Neuronal stem cell (in vitro differentiated cells): ENCODE measurements at regions not wholly inside any gene's neighbourhood (a gene's known extent, or its start where the extent isn't known, plus 50 kb on each side); places are given as distances from the start of the nearest gene placed in this dataset.

Source experiments
- DNase-seq: peaks from one replicate; pipeline ENCODE4 v3.0.0-alpha.2; 2013; ENCODE audit warnings: low spot score
- H2AFZ ChIP-seq: one replicate; pipeline ENCODE4 v1.6.1; 2013; ENCODE audit warnings: mild to moderate bottlenecking, low read length, inconsistent platforms
- H2AK5ac ChIP-seq: 2 replicates; pipeline ENCODE4 v1.6.1; 2013; ENCODE audit warnings: low read depth, mild to moderate bottlenecking, inconsistent platforms, low read length, moderate library complexity, mixed read lengths
- H2BK120ac ChIP-seq: 2 replicates; pipeline ENCODE4 v1.6.1; 2013; ENCODE audit warnings: low read depth, mild to moderate bottlenecking, inconsistent platforms, low read length, moderate library complexity, mixed read lengths
- H2BK12ac ChIP-seq: one replicate; pipeline ENCODE4 v1.6.1; 2013; ENCODE audit warnings: low read length, inconsistent platforms
- H2BK15ac ChIP-seq: 2 replicates; pipeline ENCODE4 v1.6.1; 2013; ENCODE audit warnings: mild to moderate bottlenecking, low read length, inconsistent platforms, mixed read lengths
- H2BK5ac ChIP-seq: one replicate; pipeline ENCODE4 v1.6.1; 2013; ENCODE audit warnings: inconsistent platforms, mild to moderate bottlenecking, low read length, moderate library complexity
- H3K14ac ChIP-seq: one replicate; pipeline ENCODE4 v1.6.1; 2013; ENCODE audit warnings: low read length, inconsistent platforms
- H3K18ac ChIP-seq: 2 replicates; pipeline ENCODE4 v1.6.1; 2013; ENCODE audit warnings: low read length, inconsistent platforms
- H3K23ac ChIP-seq: 2 replicates; pipeline ENCODE4 v1.6.1; 2013; ENCODE audit warnings: low read depth, mild to moderate bottlenecking, mixed read lengths, low read length, inconsistent platforms; ENCODE audit not compliant: poor library complexity
- H3K27ac ChIP-seq: replicated peaks from 3 replicates; pipeline ENCODE4 v1.5.1; 2013; ENCODE audit warnings: low read length, inconsistent platforms
- H3K27me3 ChIP-seq, 3 experiments: 2 replicates each; pipeline ENCODE4 v1.6.1; 2013; ENCODE audit warnings: low read length in 3 of 3, mild to moderate bottlenecking in 2 of 3, inconsistent platforms in 1 of 3, low read depth in 1 of 3, mixed read lengths in 1 of 3, moderate library complexity in 1 of 3; ENCODE audit not compliant: control insufficient read depth in 3 of 3, insufficient read depth in 3 of 3
- H3K36me3 ChIP-seq, 2 donors: replicated peaks in 1 of 2; 2 replicates each; pipeline ENCODE4 v1.6.1; 2013; ENCODE audit warnings: low read length in 2 of 2; ENCODE audit not compliant: control insufficient read depth in 2 of 2, insufficient read depth in 2 of 2
- H3K4ac ChIP-seq: 2 replicates; pipeline ENCODE4 v1.6.1; 2013; ENCODE audit warnings: inconsistent platforms, mild to moderate bottlenecking, low read length, moderate library complexity
- H3K4me1 ChIP-seq, 2 donors: 1 replicate in 1 of 2; 2 replicates in 1 of 2; pipeline ENCODE4 v1.6.1; 2013; ENCODE audit warnings: low read length in 2 of 2, low read depth in 1 of 2; ENCODE audit not compliant: control insufficient read depth in 2 of 2, insufficient read depth in 1 of 2
- H3K4me2 ChIP-seq: one replicate; pipeline ENCODE4 v1.6.1; 2013; ENCODE audit warnings: mild to moderate bottlenecking, low read length, inconsistent platforms; ENCODE audit not compliant: insufficient read depth, poor library complexity, severe bottlenecking
- H3K4me3 ChIP-seq, 2 donors: 2 replicates each; pipeline ENCODE4 v1.5.1; 2013; ENCODE audit warnings: low read length in 2 of 2, mild to moderate bottlenecking in 2 of 2, inconsistent platforms in 1 of 2, moderate library complexity in 1 of 2
- H3K79me1 ChIP-seq: one replicate; pipeline ENCODE4 v1.6.1; 2013; ENCODE audit warnings: low read depth, mild to moderate bottlenecking, inconsistent platforms, low read length, moderate library complexity
- H3K9ac ChIP-seq: one replicate; pipeline ENCODE4 v1.6.1; 2013; ENCODE audit warnings: mild to moderate bottlenecking, low read depth, low read length, inconsistent platforms; ENCODE audit not compliant: poor library complexity
- H3K9me3 ChIP-seq, 2 donors: replicated peaks in 1 of 2; 2 replicates each; pipeline versions ENCODE3 to v1.6.1; 2013; ENCODE audit warnings: low read length in 2 of 2, mild to moderate bottlenecking in 2 of 2, inconsistent platforms in 1 of 2, low read depth in 1 of 2, mixed read lengths in 1 of 2, moderate library complexity in 1 of 2; ENCODE audit not compliant: control insufficient read depth in 2 of 2, insufficient read depth in 1 of 2
- H4K8ac ChIP-seq: one replicate; pipeline ENCODE4 v1.6.1; 2013; ENCODE audit warnings: low read depth, mild to moderate bottlenecking, inconsistent platforms, low read length, moderate library complexity
- H4K91ac ChIP-seq: one replicate; pipeline ENCODE4 v1.6.1; 2013; ENCODE audit warnings: low read length, low read depth, mild to moderate bottlenecking, inconsistent platforms; ENCODE audit not compliant: poor library complexity
- WGBS, 2 donors: extraction: QIAGEN DNeasy Blood & Tissue Kit; methylation state at CpG; one replicate each; pipeline ENCODE4 v1.1.7; 2013; ENCODE audit warnings: missing lambda C conversion rate in 2 of 2, mixed read lengths in 1 of 2; ENCODE audit not compliant: insufficient read length in 2 of 2, insufficient replicate concordance in 1 of 2; ENCODE audit errors: extremely low coverage in 2 of 2; 5-methylcytosine and 5-hydroxymethylcytosine counted together

DNA sequence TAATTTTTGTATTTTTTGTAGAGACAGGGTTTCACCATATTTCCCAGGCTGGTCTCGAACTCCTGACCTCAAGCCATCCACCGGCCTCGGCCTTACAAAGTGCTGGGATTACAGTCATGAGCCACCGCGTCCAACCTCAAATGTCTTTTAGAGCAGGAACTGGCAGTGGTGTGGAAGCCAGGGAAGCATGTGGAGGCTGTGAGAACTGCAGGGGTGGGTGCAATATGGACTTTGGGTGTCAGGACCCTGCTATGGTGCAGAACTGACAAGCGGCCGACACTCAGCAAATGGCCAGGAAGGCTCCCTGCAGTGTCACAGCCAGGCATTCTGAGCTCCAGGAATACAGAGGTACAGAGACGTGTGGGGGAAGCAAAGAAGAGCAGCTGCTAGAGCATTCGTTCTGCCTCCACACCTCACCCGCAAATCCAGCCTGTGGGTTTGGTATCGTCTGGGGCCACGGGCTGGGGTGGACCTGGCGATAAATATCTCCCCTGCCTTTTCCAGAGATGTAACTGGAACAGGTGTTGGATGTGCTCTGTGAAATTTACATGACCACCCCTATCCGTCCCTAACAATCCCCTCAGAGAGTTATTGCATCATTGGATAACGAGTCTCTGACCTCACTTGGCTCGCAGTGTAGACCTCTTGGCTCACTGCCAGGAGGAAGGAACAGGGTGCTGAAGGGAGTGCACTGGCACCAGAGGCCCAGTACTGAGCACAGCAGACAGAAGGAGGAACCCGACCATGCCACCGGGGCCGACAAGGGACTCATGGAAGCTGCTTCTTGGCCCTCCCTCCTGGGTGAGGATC, 624.7 kb upstream of the B3GAT1 start:
- no peak overlapping the region for H3K27ac ChIP-seq
- no peak overlapping the region for H4K8ac ChIP-seq
- no peak overlapping the region for H4K91ac ChIP-seq
- H3K4me2 ChIP-seq = no peak overlapping the region
- no peaks in the 10 kb centered on the region for H3K79me1 ChIP-seq
- H3K4me1 ChIP-seq = no peaks in the 10 kb centered on the region
- H3K9ac ChIP-seq = no peak overlapping the region
- H2BK12ac ChIP-seq = no peak overlapping the region
- no peak for DNase-seq
- no peak overlapping the region for H2AFZ ChIP-seq
- H3K9me3 ChIP-seq = no peaks in the 10 kb centered on the region
- no peak overlapping the region for H3K18ac ChIP-seq
- H3K14ac ChIP-seq = no peak overlapping the region
- H3K4me3 ChIP-seq = no peak overlapping the region
- H2BK5ac ChIP-seq = no peak overlapping the region
- H2BK15ac ChIP-seq = no peak overlapping the region
- no peak overlapping the region for H3K23ac ChIP-seq
- WGBS, 2 donors = no CpG with 5 or more reads among the region's 19 CpGs
- H2AK5ac ChIP-seq = no peak overlapping the region
- H3K27me3 ChIP-seq = no peaks in the 10 kb centered on the region
- no peak overlapping the region for H3K4ac ChIP-seq
- no peaks in the 10 kb centered on the region for H3K36me3 ChIP-seq
- no peak overlapping the region for H2BK120ac ChIP-seq

DNA sequence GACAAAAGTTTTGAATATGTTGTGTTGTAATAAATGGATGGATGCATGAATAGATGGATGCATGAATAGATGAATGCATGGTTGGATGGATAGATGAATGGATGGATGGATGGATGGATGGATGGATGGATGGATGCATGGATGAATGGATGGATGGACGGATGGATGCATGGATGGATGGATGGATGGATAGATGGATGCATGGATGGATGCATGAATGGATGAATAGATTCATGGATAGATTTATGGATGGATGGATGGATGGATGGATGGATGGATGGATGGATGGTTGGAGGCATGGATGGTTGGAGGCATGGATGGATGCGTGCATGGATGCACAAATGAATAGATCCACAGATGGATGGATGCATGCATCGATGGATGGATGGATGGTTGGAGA, 623.2 kb upstream of the B3GAT1 start:
- H3K14ac ChIP-seq = no peak overlapping the region
- WGBS, 2 donors = no CpG with 5 or more reads among the region's 3 CpGs
- no peak overlapping the region for H2BK15ac ChIP-seq
- H2AFZ ChIP-seq = no peak overlapping the region
- no peak overlapping the region for H3K4me3 ChIP-seq
- no peak overlapping the region for H2AK5ac ChIP-seq
- no peak overlapping the region for H3K23ac ChIP-seq
- H2BK120ac ChIP-seq = no peak overlapping the region
- DNase-seq = no peak
- H3K9ac ChIP-seq = no peak overlapping the region
- H3K4me1 ChIP-seq = peaks cover 0 to under 1% of the 10 kb centered on the region in 2 donors
- H4K8ac ChIP-seq = no peak overlapping the region
- H2BK5ac ChIP-seq = no peak overlapping the region
- no peak overlapping the region for H3K4ac ChIP-seq
- H3K36me3 ChIP-seq = no peaks in the 10 kb centered on the region
- no peak overlapping the region for H2BK12ac ChIP-seq
- no peak overlapping the region for H4K91ac ChIP-seq
- H3K27ac ChIP-seq = no peak overlapping the region
- H3K79me1 ChIP-seq = no peaks in the 10 kb centered on the region
- H3K18ac ChIP-seq = no peak overlapping the region
- no peak overlapping the region for H3K4me2 ChIP-seq
- no peaks in the 10 kb centered on the region for H3K27me3 ChIP-seq
- H3K9me3 ChIP-seq = no peaks in the 10 kb centered on the region

DNA sequence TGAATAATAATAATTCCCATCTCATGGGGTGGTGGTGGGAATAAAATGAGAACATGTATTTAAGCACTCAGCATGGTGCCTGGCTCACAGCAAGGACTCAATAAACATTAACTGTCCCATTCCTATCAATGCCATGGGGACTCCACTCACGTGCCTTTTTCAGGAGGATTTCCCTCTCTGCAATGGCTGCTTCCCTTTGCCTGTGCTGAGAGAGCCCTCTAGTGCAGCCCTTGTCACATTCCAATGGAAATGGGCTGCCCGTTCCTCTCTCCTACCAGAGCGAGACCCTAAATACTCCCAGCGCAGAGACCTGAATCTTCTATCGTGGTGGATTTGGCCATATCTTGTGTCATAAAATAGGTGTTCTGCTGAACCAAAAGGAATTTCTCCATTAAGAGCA, 621.5 kb upstream of the B3GAT1 start:
- Histone ChIP-seq H3K23ac (no peak overlapping the region), H3K14ac (no peak overlapping the region), H3K18ac (no peak overlapping the region), H2BK5ac (no peak overlapping the region), H2AK5ac (no peak overlapping the region), H3K4me3 (no peak overlapping the region), H3K27ac (no peak overlapping the region), H3K27me3 (no peaks in the 10 kb centered on the region), H2BK120ac (no peak overlapping the region), H3K9ac (no peak overlapping the region), H2BK12ac (no peak overlapping the region), H4K91ac (no peak overlapping the region), H3K79me1 (no peaks in the 10 kb centered on the region), H3K4ac (no peak overlapping the region), H3K4me1 (peaks cover 0 to 1% of the 10 kb centered on the region in 2 donors), H2BK15ac (no peak overlapping the region), H2AFZ (no peak overlapping the region), H3K4me2 (no peak overlapping the region), H4K8ac (no peak overlapping the region), H3K36me3 (no peaks in the 10 kb centered on the region), H3K9me3 (no peaks in the 10 kb centered on the region)
- DNase-seq = peak; percentile 47
- no CpG with 5 or more reads among the region's 5 CpGs for WGBS, 2 donors

DNA sequence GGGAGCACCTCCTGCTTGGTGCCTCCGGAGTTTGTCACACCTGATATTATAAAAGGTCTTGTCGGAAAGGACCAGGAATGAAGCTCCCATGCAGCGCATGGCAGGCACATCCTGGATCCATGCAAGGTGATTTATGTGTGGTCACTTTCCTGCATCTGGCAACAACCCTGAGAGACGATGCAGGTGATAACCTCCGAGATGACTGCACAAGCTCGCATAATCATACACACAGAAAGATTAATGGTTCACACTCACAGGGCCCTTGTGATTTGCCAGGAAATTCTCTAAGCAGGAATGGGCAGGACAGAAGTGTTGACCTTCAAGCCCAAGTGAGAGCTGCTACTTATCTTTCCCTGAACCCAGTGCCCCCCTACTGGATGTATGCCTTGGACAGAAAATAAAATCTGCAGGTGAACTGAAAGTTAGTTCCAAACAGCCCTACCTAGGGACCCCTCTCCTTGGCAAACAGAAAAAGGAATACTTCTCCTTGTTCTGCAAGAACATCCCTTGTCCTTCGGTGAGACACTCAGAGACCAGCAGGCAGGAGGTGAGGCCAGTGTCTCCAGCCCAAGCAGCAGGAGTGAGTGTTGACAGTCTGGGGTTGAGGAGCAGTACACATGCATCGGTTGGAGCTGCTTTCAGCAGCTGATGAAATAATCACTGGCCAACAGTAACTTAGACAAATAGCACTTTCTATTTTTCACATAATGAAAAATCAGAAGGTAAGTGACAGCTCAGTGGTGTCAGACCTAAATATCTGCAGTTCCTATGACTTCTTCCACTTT, 619.4 kb upstream of the B3GAT1 start:
- Histone ChIP-seq H3K27me3 (no peaks in the 10 kb centered on the region), H3K23ac (no peak overlapping the region), H4K8ac (no peak overlapping the region), H3K4ac (no peak overlapping the region), H3K9ac (no peak overlapping the region), H3K27ac (no peak overlapping the region), H3K4me1 (peaks cover 0 to 1% of the 10 kb centered on the region in 2 donors), H2AK5ac (no peak overlapping the region), H2BK12ac (no peak overlapping the region), H2BK120ac (no peak overlapping the region), H3K9me3 (no peaks in the 10 kb centered on the region), H3K18ac (no peak overlapping the region), H4K91ac (no peak overlapping the region), H3K4me3 (no peak overlapping the region), H2BK15ac (no peak overlapping the region), H2AFZ (no peak overlapping the region), H3K36me3 (no peaks in the 10 kb centered on the region), H3K79me1 (no peaks in the 10 kb centered on the region), H3K14ac (no peak overlapping the region), H3K4me2 (no peak overlapping the region), H2BK5ac (no peak overlapping the region)
- no CpG with 5 or more reads among the region's 8 CpGs for WGBS, 2 donors
- DNase-seq = no peak
